ENCODE measurements at regions not wholly inside any gene's neighbourhood (a gene's known extent, or its start where the extent isn't known, plus 50 kb on each side); places are given as distances from the start of the nearest gene placed in this dataset.

DNA sequence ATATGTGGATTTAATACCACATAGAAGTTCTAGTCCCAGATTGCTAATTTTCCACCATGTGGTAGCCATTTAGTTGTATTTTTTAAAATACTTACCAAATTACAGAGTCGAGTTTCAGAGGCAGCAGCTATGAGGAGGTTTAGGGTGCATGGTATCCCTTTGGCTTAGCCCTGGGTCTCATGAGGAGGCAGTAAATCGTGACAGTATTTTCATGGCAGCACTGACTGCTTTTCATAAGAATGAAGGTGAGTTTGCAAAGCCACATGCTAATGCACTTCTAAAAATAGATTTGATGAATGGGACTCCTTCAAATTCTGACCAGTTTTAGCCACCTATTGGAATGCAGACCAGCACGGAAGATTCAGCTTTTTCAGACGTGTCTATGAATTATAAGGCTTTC, 114.0 kb upstream of the FRG1 start:
- TF ChIP-seq, protein P1, sequence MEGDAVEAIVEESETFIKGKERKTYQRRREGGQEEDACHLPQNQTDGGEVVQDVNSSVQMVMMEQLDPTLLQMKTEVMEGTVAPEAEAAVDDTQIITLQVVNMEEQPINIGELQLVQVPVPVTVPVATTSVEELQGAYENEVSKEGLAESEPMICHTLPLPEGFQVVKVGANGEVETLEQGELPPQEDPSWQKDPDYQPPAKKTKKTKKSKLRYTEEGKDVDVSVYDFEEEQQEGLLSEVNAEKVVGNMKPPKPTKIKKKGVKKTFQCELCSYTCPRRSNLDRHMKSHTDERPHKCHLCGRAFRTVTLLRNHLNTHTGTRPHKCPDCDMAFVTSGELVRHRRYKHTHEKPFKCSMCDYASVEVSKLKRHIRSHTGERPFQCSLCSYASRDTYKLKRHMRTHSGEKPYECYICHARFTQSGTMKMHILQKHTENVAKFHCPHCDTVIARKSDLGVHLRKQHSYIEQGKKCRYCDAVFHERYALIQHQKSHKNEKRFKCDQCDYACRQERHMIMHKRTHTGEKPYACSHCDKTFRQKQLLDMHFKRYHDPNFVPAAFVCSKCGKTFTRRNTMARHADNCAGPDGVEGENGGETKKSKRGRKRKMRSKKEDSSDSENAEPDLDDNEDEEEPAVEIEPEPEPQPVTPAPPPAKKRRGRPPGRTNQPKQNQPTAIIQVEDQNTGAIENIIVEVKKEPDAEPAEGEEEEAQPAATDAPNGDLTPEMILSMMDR (IDR thresholded peaks at IDR 0.05), result no peak
- TF ChIP-seq TCF7L2 (IDR thresholded peaks at IDR 0.05; ENCODE audit: low read depth, low read length), result no peak
